Left colon (tissue), 2 donors: ENCODE measurements at regions not wholly inside any gene's neighbourhood (a gene's known extent, or its start where the extent isn't known, plus 50 kb on each side); places are given as distances from the start of the nearest gene placed in this dataset.
A peak's percentile ranks its signal among the peaks of the same experiment; 100 is the strongest.
"Not testable (repeated sequence)": the region's sequence is repeated elsewhere in the genome, so short reads cannot be mapped to it uniquely, and the experiment has no call there.

Source experiments
- ATAC-seq: fragments of 200-7000 bp; cut with Tn5 transposase; one replicate; pipeline ENCODE4 v1.9.1; 2020; ENCODE audit warnings: mild to moderate bottlenecking, moderate library complexity
- DNase-seq, 2 donors: peaks; one replicate each; pipeline ENCODE4 v3.0.0-alpha.2; 2020
- intact Hi-C, 2 donors: fragments of 100-400 bp; cut with DNase I in 1 of 2; cut with micrococcal nuclease in 1 of 2; formaldehyde crosslinking; loops; one replicate each; pipeline versions ENCODE4 v1.11.2 to v1.14.0; 2022; cut with DNase I, micrococcal nuclease
- donor health status: DM: no; HTN: no; CAD: no.
- donor health status: DM: yes; HTN: yes; CAD: no.

GRCh38 chr4:23091711-23092110 lies 399.0 kb downstream of the GBA3 start:
- no peak for DNase-seq
- ATAC-seq, result no peak
- intact Hi-C loops, result no loop called here

GRCh38 chr4:23085249-23085568 lies 392.5 kb downstream of the GBA3 start:
- DNase-seq (no peak), ATAC-seq (no peak)
- intact Hi-C loops, result no loop called here

GRCh38 chr4:23084559-23085248 lies 392.0 kb downstream of the GBA3 start:
- DNase-seq, result no peak
- peak; percentile 33 for ATAC-seq
- intact Hi-C loops, result no loop called here

- intact Hi-C loops, result no loop called here
- no peak for DNase-seq
- no peak for ATAC-seq
Measured at GRCh38 chr4:23083391-23083790, 390.7 kb downstream of the GBA3 start.

- DNase-seq, ATAC-seq, intact Hi-C loops: not testable (repeated sequence)
Measured at GRCh38 chr4:23080171-23080570, 387.4 kb downstream of the GBA3 start.

- ATAC-seq, result no peak
- no peak for DNase-seq
- intact Hi-C loops, result no loop called here
Measured at GRCh38 chr4:23070848-23071570, 378.3 kb downstream of the GBA3 start.

- DNase-seq (no peak), ATAC-seq (no peak)
- intact Hi-C loops, result no loop called here
Measured at GRCh38 chr4:23068756-23069155, 376.0 kb downstream of the GBA3 start.

GRCh38 chr4:23068287-23068686 lies 375.6 kb downstream of the GBA3 start:
- ATAC-seq, result no peak

GRCh38 chr4:23062188-23062587 lies 369.5 kb downstream of the GBA3 start:
- ATAC-seq (no peak), DNase-seq (no peak)
- intact Hi-C loops, result no loop called here

More at GRCh38 chr4:23068287-23068686, 375.6 kb downstream of the GBA3 start:
- DNase-seq, result no peak
- intact Hi-C loops, result no loop called here

- intact Hi-C loops, result no loop called here
- ATAC-seq (peak; percentile 99), DNase-seq (peak; percentile 44 to 55)
Measured at GRCh38 chr4:23061431-23061830, 368.7 kb downstream of the GBA3 start.

- no peak for DNase-seq
- no peak for ATAC-seq
- intact Hi-C loops, result no loop called here
Measured at GRCh38 chr4:23060776-23061175, 368.0 kb downstream of the GBA3 start.

GRCh38 chr4:23058165-23058776 lies 365.5 kb downstream of the GBA3 start:
- ATAC-seq, result no peak
- intact Hi-C loops, result no loop called here

GRCh38 chr4:23041501-23041900 lies 348.8 kb downstream of the GBA3 start:
- intact Hi-C loops, result no loop called here
- no peak for DNase-seq
- no peak for ATAC-seq

More at GRCh38 chr4:23058165-23058776, 365.5 kb downstream of the GBA3 start:
- no peak for DNase-seq

- intact Hi-C loops, result no loop called here
- no peak for ATAC-seq
Measured at GRCh38 chr4:23040539-23040938, 347.8 kb downstream of the GBA3 start.

GRCh38 chr4:23039818-23040217 lies 347.1 kb downstream of the GBA3 start:
- DNase-seq (no peak), ATAC-seq (peak; percentile 90)
- intact Hi-C loops, result no loop called here

More at GRCh38 chr4:23040539-23040938, 347.8 kb downstream of the GBA3 start:
- DNase-seq, result no peak

GRCh38 chr4:23038626-23039491 lies 346.1 kb downstream of the GBA3 start:
- intact Hi-C loops, result no loop called here
- DNase-seq (no peak), ATAC-seq (no peak)

GRCh38 chr4:23036921-23037495 lies 344.3 kb downstream of the GBA3 start:
- ATAC-seq, result no peak
- DNase-seq, result no peak
- intact Hi-C loops, result no loop called here

GRCh38 chr4:23036503-23036902 lies 343.8 kb downstream of the GBA3 start:
- intact Hi-C loops, result no loop called here
- no peak for DNase-seq
- ATAC-seq, result no peak

- intact Hi-C loops, result no loop called here
- ATAC-seq (no peak), DNase-seq (no peak)
Measured at GRCh38 chr4:23035521-23036056, 342.9 kb downstream of the GBA3 start.
